Rectal smooth muscle tissue (tissue), 1 donor: ENCODE measurements at regions not wholly inside any gene's neighbourhood (a gene's known extent, or its start where the extent isn't known, plus 50 kb on each side); places are given as distances from the start of the nearest gene placed in this dataset.

Source experiments
- H3K27ac ChIP-seq: one replicate; pipeline ENCODE4 v1.7.0; 2013; ENCODE audit warnings: low read depth, low read length, inconsistent platforms
- H3K27me3 ChIP-seq: one replicate; pipeline ENCODE4 v1.7.0; 2013; ENCODE audit warnings: low read length; ENCODE audit not compliant: control insufficient read depth, insufficient read depth
- H3K36me3 ChIP-seq: one replicate; pipeline ENCODE4 v1.7.0; 2013; ENCODE audit warnings: low read length; ENCODE audit not compliant: control insufficient read depth, insufficient read depth
- H3K4me1 ChIP-seq: one replicate; pipeline ENCODE4 v1.7.0; 2013; ENCODE audit warnings: low read length; ENCODE audit not compliant: control insufficient read depth, insufficient read depth
- H3K4me3 ChIP-seq: one replicate; pipeline ENCODE4 v1.7.0; 2013; ENCODE audit warnings: low read length
- H3K9ac ChIP-seq: one replicate; pipeline ENCODE4 v1.7.0; 2013; ENCODE audit warnings: low read length

DNA sequence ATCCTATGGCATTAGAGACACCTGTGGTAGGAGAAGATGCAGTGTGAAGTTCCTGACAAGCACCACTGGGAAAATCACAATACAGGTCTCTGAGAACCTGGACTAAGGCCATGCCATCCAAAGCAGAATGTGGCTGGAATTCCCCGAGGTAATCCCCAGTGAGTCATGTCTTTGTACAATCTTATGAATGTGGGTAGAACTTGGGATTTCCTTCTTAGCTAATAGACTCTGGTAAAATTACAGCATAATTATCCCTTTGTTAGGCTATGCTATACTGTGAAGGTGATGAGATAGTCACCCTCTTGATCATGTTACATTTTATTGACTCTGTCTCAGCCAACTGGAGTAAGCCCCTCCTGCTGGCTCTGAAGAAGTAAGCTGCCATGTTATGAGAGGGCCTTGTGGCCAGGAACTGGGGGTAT lies 224.3 kb upstream of the DCN start:
- no peaks in the 10 kb centered on the region for H3K4me1 ChIP-seq
- no peak overlapping the region for H3K27ac ChIP-seq
- H3K4me3 ChIP-seq: no peak overlapping the region
- H3K36me3 ChIP-seq: no peaks in the 10 kb centered on the region
- H3K9ac ChIP-seq: no peak overlapping the region
- H3K27me3 ChIP-seq: no peaks in the 10 kb centered on the region

GRCh38 chr12:91404441-91404840 lies 221.8 kb upstream of the DCN start:
- no peak overlapping the region for H3K4me3 ChIP-seq
- H3K9ac ChIP-seq: no peak overlapping the region
- no peak overlapping the region for H3K27ac ChIP-seq
- no peaks in the 10 kb centered on the region for H3K4me1 ChIP-seq
- no peaks in the 10 kb centered on the region for H3K27me3 ChIP-seq
- H3K36me3 ChIP-seq: no peaks in the 10 kb centered on the region

GRCh38 chr12:91401190-91401589 lies 218.6 kb upstream of the DCN start:
- no peak overlapping the region for H3K4me3 ChIP-seq
- H3K4me1 ChIP-seq: no peaks in the 10 kb centered on the region
- no peak overlapping the region for H3K9ac ChIP-seq
- H3K27ac ChIP-seq: no peak overlapping the region
- H3K36me3 ChIP-seq: no peaks in the 10 kb centered on the region
- H3K27me3 ChIP-seq: no peaks in the 10 kb centered on the region

GRCh38 chr12:91400271-91400670 lies 217.7 kb upstream of the DCN start:
- no peaks in the 10 kb centered on the region for H3K4me1 ChIP-seq
- no peaks in the 10 kb centered on the region for H3K27me3 ChIP-seq
- H3K36me3 ChIP-seq: no peaks in the 10 kb centered on the region
- no peak overlapping the region for H3K27ac ChIP-seq
- no peak overlapping the region for H3K9ac ChIP-seq
- no peak overlapping the region for H3K4me3 ChIP-seq

DNA sequence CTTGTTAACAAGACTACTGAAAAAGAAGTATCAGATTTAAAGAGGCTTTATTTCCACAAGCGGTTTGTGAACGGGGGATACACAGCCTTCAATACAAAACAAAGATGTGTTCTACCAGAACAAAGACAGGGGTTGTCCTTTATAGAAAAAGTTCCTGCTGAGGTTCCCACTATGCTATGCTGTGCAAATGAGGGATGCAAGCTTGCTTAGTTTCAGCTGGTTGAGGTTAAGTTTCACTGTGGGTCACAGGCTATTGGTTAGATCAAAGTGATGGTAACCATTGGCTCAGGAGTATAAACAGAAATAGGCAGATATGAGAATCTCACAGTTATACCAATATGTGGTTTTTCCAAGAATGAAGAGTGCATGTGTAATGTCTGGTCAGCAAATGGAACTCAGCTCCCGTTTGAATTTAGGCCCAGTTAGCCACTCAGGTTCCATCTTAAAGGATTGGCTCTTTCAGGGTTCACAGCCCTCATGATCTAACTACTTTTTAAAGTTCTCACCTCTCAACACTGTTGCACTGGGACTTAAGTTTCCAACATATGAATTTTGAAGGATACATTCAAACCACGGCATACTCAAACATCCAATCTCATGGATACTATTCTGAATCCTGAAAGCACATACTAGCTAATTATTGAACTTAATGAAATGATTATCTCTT lies 215.4 kb upstream of the DCN start:
- H3K36me3 ChIP-seq: no peaks in the 10 kb centered on the region
- H3K9ac ChIP-seq: no peak overlapping the region
- no peaks in the 10 kb centered on the region for H3K27me3 ChIP-seq
- no peaks in the 10 kb centered on the region for H3K4me1 ChIP-seq
- no peak overlapping the region for H3K4me3 ChIP-seq
- no peak overlapping the region for H3K27ac ChIP-seq

DNA sequence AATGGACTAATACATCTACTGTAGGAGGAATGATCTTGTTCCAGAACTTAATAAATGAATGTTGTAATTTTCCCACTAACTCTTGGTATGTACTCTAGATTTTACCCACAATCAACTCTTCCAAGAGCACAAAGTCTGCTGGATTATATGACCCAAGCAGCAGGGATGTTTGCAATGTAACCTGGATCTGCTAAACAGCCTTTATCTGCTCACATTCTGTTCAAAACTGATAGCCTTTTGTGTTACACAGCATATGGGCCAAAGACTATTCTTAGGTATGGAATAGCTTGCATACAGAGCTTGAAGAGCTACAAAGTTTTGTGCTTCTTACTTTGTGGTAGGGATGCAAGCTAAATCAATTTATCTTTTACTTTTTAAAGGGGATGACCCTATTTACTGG lies 213.7 kb upstream of the DCN start:
- Histone ChIP-seq H3K36me3 (no peaks in the 10 kb centered on the region), H3K9ac (no peak overlapping the region), H3K27me3 (no peaks in the 10 kb centered on the region), H3K4me1 (no peaks in the 10 kb centered on the region), H3K4me3 (no peak overlapping the region), H3K27ac (no peak overlapping the region)

DNA sequence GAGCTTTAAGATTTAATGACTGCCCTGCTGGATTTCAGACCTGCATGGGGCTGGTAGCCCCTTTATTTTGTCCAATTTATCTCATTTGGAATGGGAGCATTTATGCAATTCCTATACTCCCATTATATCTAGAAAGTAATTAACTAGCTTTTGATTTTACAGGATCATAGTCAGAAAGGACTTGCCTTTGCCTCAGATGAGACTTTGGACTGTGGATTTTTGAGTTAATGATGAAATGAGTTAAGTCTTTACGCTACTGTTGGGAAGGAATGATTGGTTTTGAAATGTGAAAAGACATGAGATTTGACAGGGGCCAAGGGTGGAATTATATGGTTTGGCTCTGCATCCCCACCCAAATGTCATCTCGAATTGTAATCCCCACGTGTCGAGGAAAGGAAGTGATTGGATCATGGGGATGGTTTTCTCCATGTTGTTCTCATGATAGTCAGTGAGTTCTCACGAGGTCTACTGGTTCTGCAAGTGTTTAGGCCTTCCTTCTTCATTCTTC lies 213.1 kb upstream of the DCN start:
- Histone ChIP-seq H3K27me3 (no peaks in the 10 kb centered on the region), H3K9ac (no peak overlapping the region), H3K4me1 (no peaks in the 10 kb centered on the region), H3K4me3 (no peak overlapping the region), H3K36me3 (no peaks in the 10 kb centered on the region), H3K27ac (no peak overlapping the region)

DNA sequence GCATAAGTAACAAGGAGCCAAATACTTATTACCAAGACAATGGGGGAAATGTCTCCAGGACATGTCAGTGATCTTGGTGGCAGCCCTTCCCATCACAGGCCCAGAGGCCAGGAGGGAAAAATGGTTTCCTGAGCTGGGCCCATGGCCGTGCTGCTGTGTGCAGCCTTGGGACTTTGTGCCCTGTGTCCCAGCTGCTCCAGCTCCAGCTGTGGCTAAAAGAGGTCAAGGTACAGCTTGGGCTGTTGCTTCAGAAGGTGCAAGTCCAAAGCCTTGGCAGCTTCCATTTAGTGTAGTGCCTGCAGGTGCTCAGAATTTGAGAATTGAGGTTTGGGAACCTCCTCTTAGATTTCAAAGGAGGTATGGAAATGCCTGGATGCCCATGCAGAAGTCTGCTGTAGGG lies 212.3 kb upstream of the DCN start:
- no peak overlapping the region for H3K27ac ChIP-seq

GRCh38 chr12:91388573-91388972 lies 206.0 kb upstream of the DCN start:
- H3K27ac ChIP-seq: no peak overlapping the region

More for the DNA sequence above, 212.3 kb upstream of the DCN start:
- Histone ChIP-seq H3K9ac (no peak overlapping the region), H3K27me3 (no peaks in the 10 kb centered on the region), H3K36me3 (no peaks in the 10 kb centered on the region), H3K4me3 (no peak overlapping the region), H3K4me1 (no peaks in the 10 kb centered on the region)

GRCh38 chr12:91387461-91388134 lies 205.0 kb upstream of the DCN start:
- H3K27me3 ChIP-seq: no peaks in the 10 kb centered on the region
- no peaks in the 10 kb centered on the region for H3K4me1 ChIP-seq
- no peak overlapping the region for H3K27ac ChIP-seq
- no peaks in the 10 kb centered on the region for H3K36me3 ChIP-seq
- H3K9ac ChIP-seq: no peak overlapping the region
- H3K4me3 ChIP-seq: no peak overlapping the region

More at GRCh38 chr12:91388573-91388972, 206.0 kb upstream of the DCN start:
- Histone ChIP-seq H3K36me3 (no peaks in the 10 kb centered on the region), H3K4me1 (no peaks in the 10 kb centered on the region), H3K9ac (no peak overlapping the region), H3K4me3 (no peak overlapping the region), H3K27me3 (no peaks in the 10 kb centered on the region)

DNA sequence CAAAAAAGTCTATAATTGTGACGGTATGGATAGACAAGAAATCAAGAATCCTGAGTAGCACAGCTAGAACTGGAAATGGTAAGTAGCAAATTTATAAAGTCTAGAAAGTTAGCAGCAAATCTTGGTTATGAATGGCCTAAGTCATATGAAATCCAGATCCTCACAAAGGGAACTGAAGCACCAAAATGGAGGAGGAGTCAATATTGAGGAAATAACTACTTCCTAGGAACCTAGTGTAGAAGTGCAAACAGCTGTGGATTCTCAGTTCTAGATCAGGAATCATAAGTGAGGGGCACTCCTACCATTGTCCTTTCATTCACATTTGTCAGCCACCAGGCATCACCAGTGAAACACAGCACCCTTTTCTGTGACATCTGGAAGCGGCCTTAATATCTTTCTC lies 202.2 kb upstream of the DCN start:
- H3K27me3 ChIP-seq: no peaks in the 10 kb centered on the region
- H3K4me3 ChIP-seq: no peak overlapping the region
- H3K9ac ChIP-seq: no peak overlapping the region
- H3K4me1 ChIP-seq: peaks cover 2% of the 10 kb centered on the region
- H3K36me3 ChIP-seq: no peaks in the 10 kb centered on the region
- no peak overlapping the region for H3K27ac ChIP-seq

DNA sequence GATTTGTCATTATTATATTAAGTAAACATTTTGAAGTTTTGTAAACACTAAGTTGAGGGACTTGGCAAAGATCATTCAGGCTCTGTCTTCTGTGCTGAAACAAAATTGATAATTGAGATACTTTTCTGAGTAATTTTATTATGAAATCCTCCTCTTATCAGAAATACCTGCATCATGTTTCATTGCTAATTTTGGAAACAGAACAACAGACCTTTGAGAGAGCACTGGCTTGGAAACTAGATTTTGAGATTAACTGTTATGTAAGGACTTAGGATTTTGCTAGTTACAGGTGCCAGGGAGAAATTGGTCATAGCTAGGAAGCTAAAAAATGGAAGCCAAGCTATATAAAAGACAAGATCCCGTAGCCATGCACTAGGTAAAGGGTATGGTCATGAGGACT lies 201.7 kb upstream of the DCN start:
- no peaks in the 10 kb centered on the region for H3K36me3 ChIP-seq
- H3K27ac ChIP-seq: no peak overlapping the region
- no peaks in the 10 kb centered on the region for H3K27me3 ChIP-seq
- H3K4me1 ChIP-seq: peaks cover 2% of the 10 kb centered on the region
- H3K4me3 ChIP-seq: no peak overlapping the region
- no peak overlapping the region for H3K9ac ChIP-seq

DNA sequence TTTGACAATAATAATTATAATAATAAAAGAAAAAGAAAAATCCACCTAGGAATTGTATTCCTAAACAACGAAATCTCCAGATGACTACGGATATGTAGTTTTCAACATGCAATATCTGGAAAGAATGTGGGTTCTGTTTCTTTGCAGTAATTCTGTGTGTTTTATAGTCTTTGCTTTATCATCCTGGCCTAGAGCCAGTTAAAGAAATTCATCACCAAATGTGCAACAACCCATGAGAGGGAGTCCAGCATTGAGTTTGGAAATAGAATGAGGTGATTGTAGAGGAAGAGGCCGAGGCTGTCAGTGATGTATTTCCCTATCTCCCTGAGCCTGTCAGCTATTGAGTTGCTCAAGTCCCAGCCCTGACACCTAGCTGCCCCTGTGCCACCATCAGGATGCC lies 200.5 kb upstream of the DCN start:
- Histone ChIP-seq H3K27me3 (no peaks in the 10 kb centered on the region), H3K27ac (no peak overlapping the region), H3K4me1 (peaks cover 2% of the 10 kb centered on the region), H3K9ac (no peak overlapping the region), H3K4me3 (no peak overlapping the region), H3K36me3 (no peaks in the 10 kb centered on the region)
